Liver (tissue), 3 donors: ENCODE measurements at regions not wholly inside any gene's neighbourhood (a gene's known extent, or its start where the extent isn't known, plus 50 kb on each side); places are given as distances from the start of the nearest gene placed in this dataset.

Source experiments
- EGR1 ChIP-seq, 2 donors: IDR thresholded peaks; 2 replicates each; pipeline ENCODE4 v1.6.1; 2016 to 2018; ENCODE audit warnings: antibody characterized with exemption in 2 of 2, low read depth in 2 of 2
- FOXA1 ChIP-seq: IDR thresholded peaks from 2 replicates; pipeline ENCODE4 v1.6.1; 2016; ENCODE audit warnings: antibody characterized with exemption
- GABPA ChIP-seq, 2 donors: IDR thresholded peaks in 1 of 2; conservative IDR thresholded peaks in 1 of 2; 2 replicates each; pipeline ENCODE4 v1.6.1; 2016; ENCODE audit warnings: antibody characterized with exemption in 2 of 2, mild to moderate bottlenecking in 1 of 2, moderate library complexity in 1 of 2
- SP1 ChIP-seq: IDR thresholded peaks from 2 replicates; pipeline ENCODE4 v1.6.1; 2018; ENCODE audit warnings: antibody characterized with exemption, mild to moderate bottlenecking
- TF ChIP-seq, protein P1 (sequence below): IDR thresholded peaks from 2 replicates; pipeline ENCODE4 v1.6.1; 2016; ENCODE audit warnings: antibody characterized with exemption, mild to moderate bottlenecking
- TF ChIP-seq, protein P2 (sequence below): fragments of 150-350 bp; IDR thresholded peaks from 2 replicates; pipeline ENCODE4 v1.5.1; 2017; ENCODE audit warnings: improper control_type of control experiment, low read depth, low read length; ENCODE audit not compliant: missing input control
- TF ChIP-seq, protein P3 (sequence below): IDR thresholded peaks from 2 replicates; pipeline ENCODE4 v1.6.1; 2016; ENCODE audit warnings: antibody characterized with exemption
- donor health status: healthy.
- donor health status: healthy.

DNA sequence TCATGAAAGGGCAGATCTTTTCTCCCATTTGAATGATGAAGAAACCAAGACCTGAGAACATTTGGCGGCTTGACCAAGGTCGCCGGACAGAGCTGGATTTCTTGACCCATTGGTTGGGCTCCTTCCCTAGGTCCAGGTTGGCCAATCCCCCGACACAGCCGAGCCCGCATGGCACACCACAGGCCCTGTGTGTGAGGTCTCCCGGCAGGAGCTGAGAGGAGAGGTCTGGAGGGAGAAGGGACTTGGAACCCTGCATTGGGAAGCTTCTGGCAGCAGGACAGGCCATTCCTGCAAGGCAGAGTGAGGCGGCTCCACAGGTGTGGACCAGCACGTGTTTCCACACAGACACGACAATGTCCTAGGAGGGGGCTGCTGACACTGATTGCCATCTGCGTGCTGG is 98.6 kb upstream of the THY1 start:
- TF ChIP-seq, protein P1, sequence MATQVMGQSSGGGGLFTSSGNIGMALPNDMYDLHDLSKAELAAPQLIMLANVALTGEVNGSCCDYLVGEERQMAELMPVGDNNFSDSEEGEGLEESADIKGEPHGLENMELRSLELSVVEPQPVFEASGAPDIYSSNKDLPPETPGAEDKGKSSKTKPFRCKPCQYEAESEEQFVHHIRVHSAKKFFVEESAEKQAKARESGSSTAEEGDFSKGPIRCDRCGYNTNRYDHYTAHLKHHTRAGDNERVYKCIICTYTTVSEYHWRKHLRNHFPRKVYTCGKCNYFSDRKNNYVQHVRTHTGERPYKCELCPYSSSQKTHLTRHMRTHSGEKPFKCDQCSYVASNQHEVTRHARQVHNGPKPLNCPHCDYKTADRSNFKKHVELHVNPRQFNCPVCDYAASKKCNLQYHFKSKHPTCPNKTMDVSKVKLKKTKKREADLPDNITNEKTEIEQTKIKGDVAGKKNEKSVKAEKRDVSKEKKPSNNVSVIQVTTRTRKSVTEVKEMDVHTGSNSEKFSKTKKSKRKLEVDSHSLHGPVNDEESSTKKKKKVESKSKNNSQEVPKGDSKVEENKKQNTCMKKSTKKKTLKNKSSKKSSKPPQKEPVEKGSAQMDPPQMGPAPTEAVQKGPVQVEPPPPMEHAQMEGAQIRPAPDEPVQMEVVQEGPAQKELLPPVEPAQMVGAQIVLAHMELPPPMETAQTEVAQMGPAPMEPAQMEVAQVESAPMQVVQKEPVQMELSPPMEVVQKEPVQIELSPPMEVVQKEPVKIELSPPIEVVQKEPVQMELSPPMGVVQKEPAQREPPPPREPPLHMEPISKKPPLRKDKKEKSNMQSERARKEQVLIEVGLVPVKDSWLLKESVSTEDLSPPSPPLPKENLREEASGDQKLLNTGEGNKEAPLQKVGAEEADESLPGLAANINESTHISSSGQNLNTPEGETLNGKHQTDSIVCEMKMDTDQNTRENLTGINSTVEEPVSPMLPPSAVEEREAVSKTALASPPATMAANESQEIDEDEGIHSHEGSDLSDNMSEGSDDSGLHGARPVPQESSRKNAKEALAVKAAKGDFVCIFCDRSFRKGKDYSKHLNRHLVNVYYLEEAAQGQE = no peak
- TF ChIP-seq, protein P2, sequence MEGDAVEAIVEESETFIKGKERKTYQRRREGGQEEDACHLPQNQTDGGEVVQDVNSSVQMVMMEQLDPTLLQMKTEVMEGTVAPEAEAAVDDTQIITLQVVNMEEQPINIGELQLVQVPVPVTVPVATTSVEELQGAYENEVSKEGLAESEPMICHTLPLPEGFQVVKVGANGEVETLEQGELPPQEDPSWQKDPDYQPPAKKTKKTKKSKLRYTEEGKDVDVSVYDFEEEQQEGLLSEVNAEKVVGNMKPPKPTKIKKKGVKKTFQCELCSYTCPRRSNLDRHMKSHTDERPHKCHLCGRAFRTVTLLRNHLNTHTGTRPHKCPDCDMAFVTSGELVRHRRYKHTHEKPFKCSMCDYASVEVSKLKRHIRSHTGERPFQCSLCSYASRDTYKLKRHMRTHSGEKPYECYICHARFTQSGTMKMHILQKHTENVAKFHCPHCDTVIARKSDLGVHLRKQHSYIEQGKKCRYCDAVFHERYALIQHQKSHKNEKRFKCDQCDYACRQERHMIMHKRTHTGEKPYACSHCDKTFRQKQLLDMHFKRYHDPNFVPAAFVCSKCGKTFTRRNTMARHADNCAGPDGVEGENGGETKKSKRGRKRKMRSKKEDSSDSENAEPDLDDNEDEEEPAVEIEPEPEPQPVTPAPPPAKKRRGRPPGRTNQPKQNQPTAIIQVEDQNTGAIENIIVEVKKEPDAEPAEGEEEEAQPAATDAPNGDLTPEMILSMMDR = no peak
- TF ChIP-seq SP1 (no peak), EGR1 (IDR thresholded peaks at IDR 0.05; ENCODE audit: low read depth in 2 of 2) (no peak), FOXA1 (no peak), GABPA (IDR thresholded peaks at IDR 0.05 in 1 of 2, conservative IDR thresholded peaks at IDR 0.05 in 1 of 2) (no peak)
- TF ChIP-seq, protein P3, sequence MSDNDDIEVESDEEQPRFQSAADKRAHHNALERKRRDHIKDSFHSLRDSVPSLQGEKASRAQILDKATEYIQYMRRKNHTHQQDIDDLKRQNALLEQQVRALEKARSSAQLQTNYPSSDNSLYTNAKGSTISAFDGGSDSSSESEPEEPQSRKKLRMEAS = no peak
